Aorta (tissue), 5 donors: ENCODE measurements at regions not wholly inside any gene's neighbourhood (a gene's known extent, or its start where the extent isn't known, plus 50 kb on each side); places are given as distances from the start of the nearest gene placed in this dataset.
"Not testable (repeated sequence)": the region's sequence is repeated elsewhere in the genome, so short reads cannot be mapped to it uniquely, and the experiment has no call there.

Source experiments
- ATAC-seq: fragments of 200-7000 bp; cut with Tn5 transposase; one replicate; pipeline ENCODE4 v1.9.1; 2022; ENCODE audit warnings: moderate library complexity; ENCODE audit not compliant: low FRiP score
- DNase-seq, 2 donors: peaks; one replicate each; pipeline ENCODE4 v3.0.0-alpha.2; 2020
- H3K27ac ChIP-seq, 2 donors: one replicate each; pipeline ENCODE4 v1.5.1; 2013; ENCODE audit warnings: low read length in 2 of 2, mild to moderate bottlenecking in 2 of 2, moderate library complexity in 2 of 2, control low read depth in 1 of 2, inconsistent platforms in 1 of 2, low read depth in 1 of 2
- H3K27me3 ChIP-seq, 2 donors: one replicate each; pipeline ENCODE4 v1.6.1; 2013; ENCODE audit warnings: control low read depth in 1 of 2, low read length in 1 of 2, mild to moderate bottlenecking in 1 of 2, moderate library complexity in 1 of 2; ENCODE audit not compliant: insufficient read depth in 2 of 2, control insufficient read depth in 1 of 2
- H3K36me3 ChIP-seq, 2 donors: one replicate each; pipeline ENCODE4 v1.6.1; 2013; ENCODE audit warnings: control low read depth in 1 of 2, low read length in 1 of 2, mild to moderate bottlenecking in 1 of 2; ENCODE audit not compliant: insufficient read depth in 2 of 2, control insufficient read depth in 1 of 2
- H3K4me1 ChIP-seq, 2 donors: one replicate each; pipeline ENCODE4 v1.6.1; 2013; ENCODE audit warnings: low read length in 2 of 2, control low read depth in 1 of 2, mild to moderate bottlenecking in 1 of 2, moderate library complexity in 1 of 2; ENCODE audit not compliant: insufficient read depth in 2 of 2, control insufficient read depth in 1 of 2
- H3K4me3 ChIP-seq, 2 donors: one replicate each; pipeline ENCODE4 v1.5.1; 2013; ENCODE audit warnings: low read length in 2 of 2, control low read depth in 1 of 2, mild to moderate bottlenecking in 1 of 2
- H3K9me3 ChIP-seq: one replicate; pipeline ENCODE4 v1.6.1; 2013; ENCODE audit warnings: mild to moderate bottlenecking, low read length; ENCODE audit not compliant: control insufficient read depth
- WGBS, 2 donors: extraction: QIAGEN DNeasy Blood & Tissue Kit; methylation state at CpG; one replicate each; pipeline ENCODE4 v1.1.7; 2013; 5-methylcytosine and 5-hydroxymethylcytosine counted together
- intact Hi-C, 2 donors: fragments of 100-400 bp; cut with DNase I; formaldehyde crosslinking; loops; one replicate each; pipeline versions ENCODE4 v1.14.2 to v1.15.0; 2022
- donor health status: healthy with polysubstance abuse.
- donor health status: Bipolar disorder and iron deficiency.
- donor health status: DM: no; HTN: no; CAD: no.
- donor health status: DM: no; HTN: no; CAD: no.
- donor health status: DM: yes; HTN: yes; CAD: no.

DNA sequence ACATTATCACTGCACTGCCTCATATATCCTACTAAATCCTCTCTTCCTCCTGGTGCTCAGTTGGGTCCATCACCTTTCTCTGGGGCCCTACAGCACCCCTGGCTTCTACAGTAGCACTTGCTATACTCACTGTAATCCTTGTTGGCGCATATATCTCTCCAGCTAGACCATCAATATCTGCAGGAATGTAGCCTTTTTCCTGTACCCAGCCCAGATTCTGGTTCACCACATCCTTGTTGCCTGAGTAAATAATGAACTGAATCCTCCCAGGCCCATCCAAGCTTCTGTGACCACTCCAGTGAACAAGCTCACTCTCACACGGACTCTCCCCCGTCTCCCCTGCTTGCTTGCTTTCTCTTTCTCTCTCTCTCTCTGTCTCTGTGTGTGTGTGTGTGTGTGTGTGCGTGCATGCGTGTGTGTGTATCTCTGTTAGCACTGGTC lies 62.5 kb upstream of the LIPC start:
- Histone ChIP-seq H3K4me3 (no peak overlapping the region), H3K9me3 (no peaks in the 10 kb centered on the region), H3K27me3 (no peaks in the 10 kb centered on the region), H3K27ac (no peak overlapping the region), H3K36me3 (no peaks in the 10 kb centered on the region), H3K4me1 (no peaks in the 10 kb centered on the region)
- 61 to 68% methylated on average over 5 of the region's 5 CpGs for WGBS, 2 donors
- intact Hi-C loops, result no loop called here
- DNase-seq (no peak), ATAC-seq (no peak)

DNA sequence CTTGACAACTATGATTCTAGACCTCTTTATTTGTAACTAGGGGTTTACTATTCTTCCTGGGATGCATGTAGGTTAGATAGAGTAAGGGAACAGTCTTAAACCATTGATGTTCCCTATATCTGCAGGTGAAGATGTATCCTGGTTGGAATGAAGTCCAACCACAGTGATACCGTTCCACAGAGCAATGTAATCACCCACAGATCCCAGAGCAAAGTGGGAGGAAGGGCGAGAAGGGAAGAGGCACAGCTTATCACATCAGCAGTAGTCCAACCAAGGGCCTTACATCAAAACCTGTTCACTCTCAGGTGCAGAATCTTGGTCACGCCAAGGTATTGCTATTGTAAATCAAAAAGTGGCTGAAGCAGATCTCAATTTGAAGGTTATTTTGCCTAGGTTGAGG lies 61.8 kb upstream of the LIPC start:
- intact Hi-C loops, result no loop called here
- no peaks in the 10 kb centered on the region for H3K36me3 ChIP-seq
- no peaks in the 10 kb centered on the region for H3K27me3 ChIP-seq
- no peak for DNase-seq
- 88 to 90% methylated on average over 3 of the region's 3 CpGs for WGBS, 2 donors
- H3K4me3 ChIP-seq, result no peak overlapping the region
- no peak for ATAC-seq
- no peak overlapping the region for H3K27ac ChIP-seq
- no peaks in the 10 kb centered on the region for H3K4me1 ChIP-seq
- H3K9me3 ChIP-seq, result no peaks in the 10 kb centered on the region

DNA sequence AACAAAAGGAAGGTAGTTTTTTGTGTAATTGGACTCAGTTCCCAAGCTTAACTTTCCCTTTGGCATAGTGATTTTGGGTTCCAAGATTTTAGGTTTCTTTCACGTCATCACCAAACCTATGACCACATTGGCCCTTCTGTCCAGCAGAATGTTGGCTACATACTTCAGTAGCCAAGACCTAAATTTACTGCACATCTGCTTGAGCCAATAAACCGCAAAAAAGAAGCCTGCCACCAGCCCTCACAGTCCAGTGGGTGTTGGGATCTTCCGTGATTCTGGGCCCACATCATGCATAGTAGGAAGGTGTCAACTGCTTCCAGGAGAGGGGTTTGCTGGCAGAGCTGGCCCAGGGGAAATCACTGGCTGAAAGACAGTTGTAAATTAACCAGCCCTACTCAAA lies 57.6 kb upstream of the LIPC start:
- H3K4me1 ChIP-seq, result no peaks in the 10 kb centered on the region
- no peak overlapping the region for H3K4me3 ChIP-seq
- no peak for ATAC-seq
- peaks cover 2% of the 10 kb centered on the region for H3K9me3 ChIP-seq
- intact Hi-C loops, result no loop called here
- no peak overlapping the region for H3K27ac ChIP-seq
- no peaks in the 10 kb centered on the region for H3K36me3 ChIP-seq
- DNase-seq, result no peak
- 65 to 77% methylated on average over 3 of the region's 3 CpGs for WGBS, 2 donors
- no peaks in the 10 kb centered on the region for H3K27me3 ChIP-seq

DNA sequence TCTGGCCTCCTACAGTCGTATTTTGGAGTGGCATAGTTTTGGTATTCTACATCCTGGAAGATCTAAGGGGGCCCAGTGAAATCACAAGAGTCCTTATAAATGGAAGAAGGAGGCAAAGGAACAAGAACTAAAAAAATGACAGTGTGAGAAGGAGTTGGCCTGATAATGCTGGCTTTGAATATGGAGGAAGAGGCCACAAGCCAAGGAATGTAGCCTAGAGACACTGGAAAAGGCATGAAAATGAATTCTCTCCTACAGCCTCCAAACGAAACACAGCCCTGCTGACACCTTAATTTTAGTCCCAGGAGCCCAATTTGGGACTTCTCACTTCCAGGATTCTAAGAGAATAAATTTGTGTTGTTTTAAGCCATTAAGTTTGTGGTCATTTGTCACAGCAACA lies 54.6 kb upstream of the LIPC start:
- Histone ChIP-seq H3K36me3 (no peaks in the 10 kb centered on the region), H3K27me3 (no peaks in the 10 kb centered on the region), H3K4me1 (no peaks in the 10 kb centered on the region), H3K9me3 (peaks cover 2% of the 10 kb centered on the region), H3K4me3 (no peak overlapping the region), H3K27ac (no peak overlapping the region)
- ATAC-seq (no peak), DNase-seq (no peak)
- intact Hi-C loops, result loop anchor here in 1 of 2 donors (5.0 kb wide), 1 partner anchor 35 kb away; no protein-coding TSS in a partner anchor
- 81 to 85% methylated on average over 2 of the region's 2 CpGs for WGBS, 2 donors

DNA sequence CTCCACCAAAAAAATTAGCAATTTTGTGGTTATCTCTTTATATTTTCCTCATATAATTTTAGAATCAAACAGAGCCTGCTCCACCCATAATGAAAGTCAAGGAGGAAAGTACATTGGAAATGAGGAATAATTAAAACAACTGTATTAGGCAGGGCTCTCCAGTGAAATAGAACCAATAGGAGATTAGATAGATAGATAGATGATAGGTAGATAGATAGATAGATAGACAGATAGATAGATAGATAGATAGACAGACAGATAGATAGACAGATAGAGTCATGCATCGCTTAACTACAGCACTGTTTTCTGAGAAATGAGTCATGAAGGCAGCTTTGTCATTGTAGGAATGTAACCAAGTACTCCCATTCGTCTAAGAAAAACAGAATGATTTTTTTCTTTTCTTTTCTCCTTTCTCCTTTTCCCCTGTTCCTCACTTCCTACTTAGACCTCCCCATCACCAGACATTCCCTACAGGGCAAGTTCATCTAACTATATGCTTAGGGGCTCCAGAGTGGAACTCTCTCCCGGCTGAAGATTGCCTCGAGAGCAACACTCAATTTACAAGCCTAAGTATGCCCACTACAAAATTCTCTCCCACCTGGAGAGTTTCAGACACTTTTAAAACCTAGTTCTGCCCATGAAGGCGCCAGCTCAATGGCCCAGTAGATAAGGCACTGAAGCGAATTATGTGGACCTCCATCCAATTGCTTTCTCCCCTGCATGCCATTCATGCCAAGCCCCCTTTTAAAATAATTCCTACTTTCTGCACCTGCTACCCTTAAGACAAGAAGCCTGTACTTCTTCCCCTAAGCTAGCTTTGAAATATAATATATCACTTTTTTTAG lies 53.3 kb upstream of the LIPC start:
- no peak for ATAC-seq
- peaks cover 2% of the 10 kb centered on the region for H3K9me3 ChIP-seq
- 60 to 61% methylated on average over 6 of the region's 6 CpGs for WGBS, 2 donors
- no peaks in the 10 kb centered on the region for H3K36me3 ChIP-seq
- H3K4me3 ChIP-seq, result no peak overlapping the region
- no peaks in the 10 kb centered on the region for H3K4me1 ChIP-seq
- no peak for DNase-seq
- intact Hi-C loops, result loop anchor here in 1 of 2 donors (5.0 kb wide), 1 partner anchor 36 kb away; no protein-coding TSS in a partner anchor
- H3K27ac ChIP-seq, result no peak overlapping the region
- H3K27me3 ChIP-seq, result no peaks in the 10 kb centered on the region

DNA sequence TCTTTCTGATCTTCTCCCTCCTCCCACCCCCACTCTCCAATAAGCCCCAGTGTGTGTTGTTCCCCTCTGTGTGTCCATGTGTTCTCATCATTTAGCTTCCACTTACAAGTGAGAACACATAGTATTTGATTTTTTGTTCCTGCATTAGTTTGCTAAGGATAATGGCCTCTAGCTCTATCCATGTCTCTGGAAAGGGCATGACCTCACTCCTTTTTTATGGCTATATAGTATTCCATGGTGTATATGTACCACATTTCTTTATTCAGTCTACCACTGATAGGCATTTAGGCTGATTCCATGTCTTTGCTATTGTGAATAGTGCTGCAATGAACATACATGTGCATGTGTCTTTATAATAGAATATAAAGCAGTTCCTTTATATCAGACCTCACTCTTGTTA lies 52.3 kb upstream of the LIPC start:
- H3K4me1 ChIP-seq, H3K4me3 ChIP-seq, DNase-seq, H3K9me3 ChIP-seq, H3K36me3 ChIP-seq, ATAC-seq, H3K27ac ChIP-seq, H3K27me3 ChIP-seq: not testable (repeated sequence)
- intact Hi-C loops, result loop anchor here in 1 of 2 donors (5.0 kb wide), 1 partner anchor 37 kb away; no protein-coding TSS in a partner anchor

DNA sequence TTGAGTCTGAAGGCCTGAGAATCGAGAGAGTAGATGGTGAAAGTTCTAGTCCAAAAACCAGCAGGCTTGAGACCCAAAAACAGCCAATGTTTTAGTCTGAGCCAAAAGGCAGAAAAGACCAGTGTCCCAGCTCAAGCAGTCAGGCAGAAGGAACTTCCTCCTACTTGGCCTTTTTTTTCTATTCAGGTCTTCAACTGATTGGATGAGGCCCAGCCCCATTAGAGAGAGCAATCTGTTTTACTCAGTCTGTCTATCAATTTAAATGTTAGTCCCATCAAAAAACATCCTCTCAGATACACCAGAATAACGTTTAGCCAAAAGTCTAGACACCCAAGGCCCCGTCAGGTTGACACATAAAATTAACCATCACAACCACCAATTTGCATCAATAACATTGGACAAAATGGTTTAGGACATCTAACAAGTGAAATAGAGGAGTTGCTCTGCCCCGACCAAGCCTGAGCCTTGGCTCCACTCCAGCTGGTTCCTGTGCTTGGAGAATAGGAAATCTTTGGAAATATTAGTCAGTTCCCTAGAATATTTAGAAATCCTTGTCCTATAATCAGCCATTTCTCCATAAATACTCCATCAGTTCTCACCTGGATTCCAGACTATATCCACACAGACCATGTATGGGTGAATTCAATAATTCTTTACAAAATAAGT lies 51.4 kb upstream of the LIPC start:
- DNase-seq (peak in 1 of 2 donors; percentile 63), ATAC-seq (no peak)
- H3K36me3 ChIP-seq, result no peaks in the 10 kb centered on the region
- intact Hi-C loops, result no loop called here
- H3K27me3 ChIP-seq, result no peaks in the 10 kb centered on the region
- 58 to 68% methylated on average over 4 of the region's 4 CpGs for WGBS, 2 donors
- no peak overlapping the region for H3K27ac ChIP-seq
- H3K9me3 ChIP-seq, result peaks cover 2% of the 10 kb centered on the region
- no peaks in the 10 kb centered on the region for H3K4me1 ChIP-seq
- no peak overlapping the region for H3K4me3 ChIP-seq

DNA sequence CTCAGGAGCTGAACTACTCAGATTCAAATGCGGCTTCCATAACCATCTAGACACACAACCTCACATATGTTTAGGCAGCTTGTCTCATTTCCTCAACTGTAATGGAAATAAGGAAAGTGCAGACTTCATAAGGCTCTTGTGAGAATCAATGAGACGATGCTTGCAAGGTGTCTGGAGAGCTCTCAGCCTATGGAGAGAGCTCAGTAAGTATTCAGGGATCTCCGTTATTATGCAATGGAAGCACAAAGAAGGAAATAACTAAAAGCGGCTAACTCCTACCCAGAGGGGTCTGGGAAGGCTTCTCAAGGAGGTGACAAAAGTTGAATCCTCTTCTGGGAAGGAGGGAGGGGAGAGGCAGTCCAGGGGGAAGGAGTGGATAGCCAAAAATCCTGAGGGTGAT lies 50.1 kb upstream of the LIPC start:
- no peak for DNase-seq
- Histone ChIP-seq H3K9me3 (peaks cover 2% of the 10 kb centered on the region), H3K27ac (no peak overlapping the region), H3K4me3 (no peak overlapping the region), H3K36me3 (no peaks in the 10 kb centered on the region), H3K4me1 (no peaks in the 10 kb centered on the region), H3K27me3 (no peaks in the 10 kb centered on the region)
- no peak for ATAC-seq
- 81 to 94% methylated on average over 4 of the region's 4 CpGs for WGBS, 2 donors
- intact Hi-C loops, result no loop called here
